ENCODE measurements at regions not wholly inside any gene's neighbourhood (a gene's known extent, or its start where the extent isn't known, plus 50 kb on each side); places are given as distances from the start of the nearest gene placed in this dataset.

DNA sequence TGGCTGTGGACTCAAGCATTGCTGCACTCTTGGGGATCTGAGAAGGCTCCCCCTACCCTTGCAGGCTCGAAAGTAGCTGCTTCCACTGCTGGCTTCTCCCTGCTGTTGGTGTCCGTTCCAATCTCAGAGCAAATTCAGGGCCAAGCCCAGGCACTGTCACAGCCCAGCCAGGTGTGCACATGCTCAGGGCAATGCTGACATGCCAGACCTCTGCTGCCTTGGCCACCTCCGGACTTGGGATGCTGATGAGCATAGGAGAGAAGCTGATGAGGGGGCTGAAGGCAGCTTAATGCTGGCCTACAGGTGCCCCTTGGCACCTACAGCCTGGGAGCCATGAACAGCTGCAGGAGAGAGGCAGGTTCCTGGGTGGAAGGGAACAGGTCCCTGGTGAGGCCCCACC is 273.7 kb upstream of the KCNJ16 start:
- DNase-seq = no peak
- H3K9me3 ChIP-seq (replicated peaks) = no peaks in the 10 kb centered on the region; the same call in 1 of the 2 replicates
- no peaks in the 10 kb centered on the region for H3K36me3 ChIP-seq
- no peaks in the 10 kb centered on the region for H3K27me3 ChIP-seq
- no peaks in the 10 kb centered on the region for H3K4me1 ChIP-seq
- no peak overlapping the region for H3K27ac ChIP-seq
- no peak overlapping the region for H3K4me3 ChIP-seq

DNA sequence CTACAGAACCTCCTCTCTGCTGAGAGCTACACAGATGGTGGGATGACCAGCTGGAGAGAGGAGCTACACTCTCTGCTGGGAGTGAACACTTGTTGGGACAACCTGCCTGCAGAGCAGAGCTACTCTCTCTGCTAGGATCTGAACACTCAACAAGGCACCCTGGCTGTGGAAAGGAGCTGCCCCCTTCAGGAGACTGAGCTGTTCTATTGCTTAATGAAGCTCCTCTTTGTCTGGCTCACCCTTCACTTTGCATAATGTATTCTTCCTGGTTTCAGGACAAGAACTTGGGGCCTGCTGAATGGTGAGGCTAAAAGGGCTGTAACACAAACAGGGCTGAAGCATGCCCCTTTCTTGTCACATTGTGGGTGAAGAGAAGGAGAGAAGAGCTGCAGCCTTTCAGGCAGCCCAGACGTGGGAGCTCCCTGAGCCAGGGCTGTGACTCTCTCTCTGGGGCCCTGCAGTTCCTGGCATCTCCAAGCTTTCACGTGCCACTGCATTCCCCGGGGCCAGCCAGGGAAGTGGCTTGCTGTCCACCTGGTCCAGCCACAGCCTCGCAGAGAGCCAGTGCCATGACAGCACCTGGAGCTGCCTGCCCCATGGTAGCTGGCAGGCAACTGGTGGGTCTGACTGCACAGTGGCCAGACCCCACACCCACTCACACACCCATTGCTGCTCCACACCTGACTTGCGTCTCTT is 272.8 kb upstream of the KCNJ16 start:
- Histone ChIP-seq H3K27ac (no peak overlapping the region), H3K9me3 (replicated peaks) (no peaks in the 10 kb centered on the region; the same call in 1 of the 2 replicates), H3K4me1 (no peaks in the 10 kb centered on the region), H3K27me3 (no peaks in the 10 kb centered on the region), H3K4me3 (no peak overlapping the region), H3K36me3 (no peaks in the 10 kb centered on the region)
- no peak for DNase-seq

DNA sequence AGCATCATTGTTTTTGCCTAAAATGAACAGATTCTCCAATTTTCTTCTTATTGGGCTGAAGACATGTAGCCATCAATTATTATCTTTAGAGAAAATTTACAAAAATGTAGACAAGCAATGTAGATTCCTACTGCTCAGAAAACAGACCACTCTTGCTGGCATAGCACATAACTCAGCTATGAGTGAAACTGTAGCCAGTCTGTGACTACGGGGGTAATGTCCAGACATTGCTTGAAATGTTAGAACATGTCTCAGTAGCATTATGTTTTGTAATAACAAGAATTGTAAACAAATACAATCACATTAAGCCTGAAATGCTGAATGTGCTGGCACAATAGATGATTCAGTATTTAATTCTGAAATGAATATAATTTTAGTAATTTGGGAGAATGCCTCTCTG is 265.7 kb upstream of the KCNJ16 start:
- DNase-seq = no peak
- Histone ChIP-seq H3K27ac (no peak overlapping the region), H3K27me3 (no peaks in the 10 kb centered on the region), H3K9me3 (replicated peaks) (no peaks in the 10 kb centered on the region), H3K4me3 (no peak overlapping the region), H3K36me3 (no peaks in the 10 kb centered on the region), H3K4me1 (no peaks in the 10 kb centered on the region)

DNA sequence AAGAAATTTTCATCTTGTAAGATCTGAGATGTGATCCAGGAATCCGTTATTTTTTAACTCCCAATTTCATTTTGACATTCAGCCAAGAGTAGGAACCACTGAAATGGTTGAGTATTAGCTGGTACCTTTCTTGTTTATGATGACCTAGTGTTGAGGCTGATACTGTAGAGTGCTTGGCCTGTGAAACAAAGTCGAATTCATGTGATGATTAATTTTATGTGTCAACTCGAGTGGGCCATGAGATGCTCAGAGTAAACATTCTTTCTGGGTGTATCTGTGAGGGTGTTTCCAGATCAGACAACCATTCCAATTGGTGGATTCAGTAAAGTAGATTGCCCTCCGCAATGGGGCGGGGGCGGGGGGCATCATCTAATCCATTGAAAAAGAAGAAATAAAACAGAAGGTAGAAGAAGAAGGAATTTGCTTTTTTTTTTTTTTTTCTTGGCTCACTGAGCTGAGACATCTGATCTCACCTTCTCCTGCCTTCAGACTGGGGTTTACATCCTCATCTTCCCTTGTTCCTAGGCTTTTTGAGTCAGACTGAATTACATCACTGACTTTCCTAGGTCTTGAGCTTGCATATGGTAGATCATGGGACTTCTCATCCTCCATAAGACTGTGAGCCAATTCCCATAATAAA is 264.6 kb upstream of the KCNJ16 start:
- Histone ChIP-seq H3K27me3 (no peaks in the 10 kb centered on the region), H3K36me3 (no peaks in the 10 kb centered on the region)
- DNase-seq = no peak

DNA sequence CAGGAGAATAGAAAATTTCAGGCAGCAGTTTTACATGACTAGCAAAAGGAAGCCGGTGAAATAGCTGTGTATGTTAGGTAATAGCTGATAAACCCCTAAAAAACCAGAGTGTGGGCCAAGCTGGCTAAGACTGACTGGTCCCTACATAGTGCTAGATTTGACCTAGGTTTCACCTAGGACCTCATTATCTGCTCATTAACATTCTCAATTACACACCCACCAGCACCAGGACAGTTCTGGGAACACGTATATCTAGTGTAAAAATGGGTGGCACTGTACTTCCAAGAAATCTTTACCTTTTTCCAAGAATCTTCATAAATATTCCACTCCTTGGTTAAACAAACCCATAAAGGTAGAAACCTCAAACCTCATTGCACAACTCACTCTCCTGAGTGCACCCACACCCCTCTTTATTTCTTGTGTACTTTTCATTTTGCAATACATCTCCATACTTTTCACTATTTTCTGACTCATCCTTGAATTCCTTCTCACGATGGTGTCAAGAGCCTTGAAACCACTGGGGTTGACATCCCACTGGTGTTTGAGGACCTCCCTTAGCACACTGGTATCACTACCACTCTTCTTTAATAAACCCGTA is 262.7 kb upstream of the KCNJ16 start:
- Histone ChIP-seq H3K9me3 (replicated peaks) (no peaks in the 10 kb centered on the region), H3K27me3 (no peaks in the 10 kb centered on the region), H3K4me1 (no peaks in the 10 kb centered on the region), H3K36me3 (no peaks in the 10 kb centered on the region), H3K27ac (no peak overlapping the region), H3K4me3 (no peak overlapping the region)
- DNase-seq = no peak

More for the DNA sequence above, 264.6 kb upstream of the KCNJ16 start:
- no peaks in the 10 kb centered on the region for H3K9me3 ChIP-seq (replicated peaks)
- H3K4me1 ChIP-seq = no peaks in the 10 kb centered on the region
- no peak overlapping the region for H3K4me3 ChIP-seq
- no peak overlapping the region for H3K27ac ChIP-seq

DNA sequence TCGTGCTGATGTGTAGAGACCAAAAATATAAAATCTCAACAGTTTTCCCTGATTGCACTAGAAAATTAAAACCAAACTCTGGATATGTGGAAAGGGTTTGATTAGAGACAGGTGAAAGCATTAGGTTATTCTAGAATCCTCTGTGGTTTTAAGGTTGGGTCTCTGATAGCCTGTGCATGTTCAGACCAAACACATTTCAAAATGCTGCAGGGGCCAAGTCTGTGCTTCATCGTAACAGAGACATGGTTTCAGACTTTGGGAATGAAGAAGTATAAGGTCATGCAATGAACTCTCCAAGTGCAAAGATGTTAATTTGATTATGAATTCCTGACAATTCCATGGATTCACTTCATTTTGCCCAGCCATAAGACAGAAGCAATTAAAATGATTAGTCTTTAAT is 261.0 kb upstream of the KCNJ16 start:
- Histone ChIP-seq H3K27me3 (no peaks in the 10 kb centered on the region), H3K4me3 (no peak overlapping the region), H3K4me1 (no peaks in the 10 kb centered on the region), H3K27ac (no peak overlapping the region), H3K36me3 (no peaks in the 10 kb centered on the region), H3K9me3 (replicated peaks) (no peaks in the 10 kb centered on the region)
- no peak for DNase-seq

DNA sequence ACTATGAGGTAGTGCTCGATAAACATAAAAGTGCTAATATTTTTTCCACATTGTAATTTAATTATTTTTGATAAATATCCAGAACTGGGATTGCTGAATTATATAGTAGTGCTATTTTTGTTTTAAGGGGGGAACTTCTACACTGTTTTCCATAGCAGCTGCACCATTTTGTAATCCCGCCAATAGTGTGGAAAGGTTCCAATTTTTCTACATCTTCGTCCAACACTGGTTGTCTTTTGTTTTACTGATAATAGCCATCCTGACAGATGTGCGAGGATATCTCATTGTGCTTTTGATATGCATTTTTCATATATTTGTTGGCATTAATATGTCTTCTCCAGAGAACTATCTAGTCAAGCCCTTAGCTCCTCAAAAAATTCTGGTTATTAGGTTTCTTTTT is 259.6 kb upstream of the KCNJ16 start:
- Histone ChIP-seq H3K27ac (no peak overlapping the region), H3K27me3 (no peaks in the 10 kb centered on the region), H3K4me1 (no peaks in the 10 kb centered on the region), H3K9me3 (replicated peaks) (no peaks in the 10 kb centered on the region), H3K4me3 (no peak overlapping the region), H3K36me3 (no peaks in the 10 kb centered on the region)
- DNase-seq = no peak

DNA sequence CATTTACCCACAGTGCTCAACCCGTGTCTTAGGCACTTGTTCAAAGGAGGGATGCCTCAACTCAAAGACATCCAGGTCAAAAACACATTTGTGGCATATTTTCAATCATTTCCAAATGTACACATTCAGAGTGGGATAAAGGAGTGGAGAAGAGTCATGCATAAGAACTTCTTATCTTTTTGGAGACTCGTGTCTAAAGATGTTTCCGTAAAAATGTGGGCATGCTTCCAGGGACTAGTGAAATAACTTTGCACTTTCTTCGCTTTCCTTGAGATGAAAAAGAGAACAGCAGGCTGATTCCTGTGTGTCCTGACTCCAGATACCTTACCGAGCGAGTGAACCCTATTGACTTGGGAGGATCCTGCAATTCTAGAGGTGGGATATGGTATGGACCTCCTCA is 256.6 kb upstream of the KCNJ16 start:
- H3K27ac ChIP-seq = no peak overlapping the region
- H3K36me3 ChIP-seq = no peaks in the 10 kb centered on the region
- DNase-seq = no peak

DNA sequence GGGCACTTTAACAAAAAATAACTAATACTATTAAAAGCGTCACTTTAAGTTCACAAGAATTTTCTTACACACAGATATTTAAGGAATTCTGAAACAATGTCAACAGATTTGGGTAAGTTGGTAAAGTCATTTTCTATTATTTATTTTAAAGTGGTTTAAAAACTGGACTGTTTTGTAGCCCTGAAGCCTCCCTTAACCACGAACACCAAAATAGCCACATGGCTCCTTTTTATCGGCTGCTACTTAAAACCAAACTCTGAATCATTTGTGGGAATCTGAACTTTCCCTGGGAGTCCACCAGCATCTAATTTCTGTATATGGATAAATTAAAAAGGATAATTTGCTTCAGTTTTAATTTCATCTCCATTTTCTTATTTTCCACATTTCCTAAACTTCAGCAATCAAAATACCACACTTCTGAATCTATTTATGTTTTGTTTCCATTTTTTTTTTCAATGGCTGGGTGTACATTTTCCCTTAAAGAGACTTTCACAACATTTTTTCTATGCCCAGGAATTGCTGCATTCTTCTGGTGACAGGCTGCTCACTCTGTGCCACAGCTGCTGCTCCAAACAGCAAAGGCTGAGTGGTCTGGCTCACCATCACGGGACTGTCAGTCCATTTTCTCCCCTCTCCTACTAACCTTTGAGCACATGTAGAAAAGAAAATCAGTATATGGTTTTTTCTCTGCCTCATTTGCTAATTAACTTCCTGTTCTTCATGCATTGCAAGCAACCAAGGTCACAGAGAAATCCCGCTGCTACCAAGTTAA is 255.5 kb upstream of the KCNJ16 start:
- Histone ChIP-seq H3K27ac (no peak overlapping the region), H3K4me3 (no peak overlapping the region), H3K9me3 (replicated peaks) (no peaks in the 10 kb centered on the region), H3K27me3 (no peaks in the 10 kb centered on the region), H3K36me3 (no peaks in the 10 kb centered on the region), H3K4me1 (no peaks in the 10 kb centered on the region)
- peak in 1 of 2 experiments; percentile 3 for DNase-seq

More for the DNA sequence above, 256.6 kb upstream of the KCNJ16 start:
- no peaks in the 10 kb centered on the region for H3K27me3 ChIP-seq
- no peaks in the 10 kb centered on the region for H3K4me1 ChIP-seq
- no peaks in the 10 kb centered on the region for H3K9me3 ChIP-seq (replicated peaks)
- H3K4me3 ChIP-seq = no peak overlapping the region

DNA sequence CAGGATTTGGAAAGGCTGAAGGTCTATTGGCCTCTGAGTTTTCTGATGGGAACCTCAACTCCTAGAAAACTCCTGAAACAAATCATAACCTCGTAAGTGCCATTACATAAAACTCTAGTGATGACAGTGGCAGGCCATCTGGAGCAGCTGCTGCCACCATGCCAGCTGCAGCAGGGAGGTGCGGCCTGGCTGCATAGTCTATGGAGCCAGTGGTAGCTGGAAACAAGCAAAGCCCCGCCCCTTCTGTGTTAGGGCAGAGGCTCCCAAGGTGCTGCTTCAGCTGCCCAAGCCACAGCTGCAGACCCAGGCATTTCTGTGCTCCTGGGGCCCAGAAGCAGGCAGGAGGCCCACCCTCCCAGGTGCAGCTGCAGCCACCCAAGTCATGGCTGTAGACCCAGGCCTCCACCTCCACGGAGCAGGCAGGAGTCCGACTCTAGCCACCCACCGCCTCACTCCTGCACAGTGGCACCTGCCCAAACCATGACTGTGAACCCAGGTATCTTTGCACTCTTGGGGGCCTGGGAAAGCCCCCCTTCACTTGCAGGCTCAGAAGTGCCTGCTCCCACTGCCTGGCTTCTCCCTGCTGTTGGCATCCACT is 254.1 kb upstream of the KCNJ16 start:
- Histone ChIP-seq H3K4me1 (no peaks in the 10 kb centered on the region), H3K4me3 (no peak overlapping the region), H3K27ac (no peak overlapping the region), H3K36me3 (no peaks in the 10 kb centered on the region), H3K9me3 (replicated peaks) (no peaks in the 10 kb centered on the region), H3K27me3 (no peaks in the 10 kb centered on the region)
- DNase-seq = peak; percentile 38 to 52

DNA sequence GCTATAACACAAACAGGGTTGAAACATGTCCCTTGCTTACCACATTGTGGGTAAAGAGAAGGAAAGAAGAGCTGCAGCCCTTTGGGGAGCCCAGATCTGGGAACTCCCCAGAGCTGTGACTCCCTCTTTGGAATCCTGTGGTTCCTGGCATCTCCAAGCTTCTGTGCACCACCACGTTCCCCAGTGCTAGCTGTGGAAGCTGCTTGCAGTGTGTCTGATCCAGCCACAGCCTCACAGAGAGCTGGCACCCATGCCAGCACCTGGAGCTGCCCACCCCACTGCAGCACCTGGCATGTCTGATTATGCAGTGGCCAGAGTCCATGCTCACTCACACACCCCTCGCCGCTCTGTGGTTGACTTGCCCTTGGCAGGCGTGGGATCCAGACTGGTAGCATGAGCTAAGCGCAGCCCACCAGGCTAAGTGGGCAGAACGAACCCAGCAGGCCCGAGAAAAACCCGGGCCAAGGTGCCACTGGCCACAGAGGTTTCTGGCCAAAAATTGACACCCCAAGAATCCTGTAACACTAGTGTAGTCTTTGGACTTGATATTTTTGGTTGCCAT is 252.6 kb upstream of the KCNJ16 start:
- Histone ChIP-seq H3K27ac (no peak overlapping the region), H3K36me3 (no peaks in the 10 kb centered on the region), H3K4me1 (no peaks in the 10 kb centered on the region), H3K27me3 (no peaks in the 10 kb centered on the region), H3K4me3 (no peak overlapping the region), H3K9me3 (replicated peaks) (no peaks in the 10 kb centered on the region)
- no peak for DNase-seq

DNA sequence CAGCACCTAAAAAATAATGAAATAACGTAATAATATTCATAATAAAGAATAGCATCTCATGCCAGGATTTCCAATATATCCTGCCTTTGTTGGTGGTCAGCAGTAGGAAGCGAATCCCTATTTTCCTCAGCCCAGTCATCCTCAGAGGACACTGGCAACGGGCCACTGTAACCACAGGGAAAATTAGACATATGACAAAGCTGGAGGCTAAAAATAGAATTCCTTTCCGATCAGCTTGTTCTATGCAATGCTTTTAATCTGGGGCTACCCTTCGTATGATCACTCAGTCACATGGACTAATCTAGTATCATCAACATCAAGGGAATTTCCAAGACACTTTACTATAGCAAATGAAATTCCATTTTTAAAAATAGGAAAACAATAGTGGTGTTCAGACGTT is 246.9 kb upstream of the KCNJ16 start:
- Histone ChIP-seq H3K27ac (no peak overlapping the region), H3K9me3 (replicated peaks) (no peaks in the 10 kb centered on the region), H3K36me3 (no peaks in the 10 kb centered on the region), H3K4me3 (no peak overlapping the region), H3K4me1 (no peaks in the 10 kb centered on the region), H3K27me3 (no peaks in the 10 kb centered on the region)
- DNase-seq = peak in 1 of 2 experiments; percentile 5

DNA sequence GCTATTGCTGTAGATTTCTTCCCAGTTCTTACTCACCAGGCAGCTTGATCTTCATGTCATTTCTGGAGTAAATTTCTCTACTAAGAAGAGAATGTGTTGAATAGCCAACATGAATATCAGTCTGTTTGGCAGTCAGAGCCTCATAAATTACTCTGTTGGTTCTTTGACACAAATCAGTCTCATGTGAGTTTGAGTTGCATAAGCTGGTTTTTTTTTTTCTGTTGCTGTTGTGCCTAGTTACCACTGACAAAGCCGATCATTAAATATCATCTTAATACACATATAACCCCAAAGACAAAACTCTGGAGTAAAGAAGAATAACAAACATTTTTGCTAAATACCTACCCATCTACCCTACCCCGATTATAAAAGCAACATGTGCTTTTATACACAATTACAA is 240.5 kb upstream of the KCNJ16 start:
- H3K9me3 ChIP-seq (replicated peaks) = no peaks in the 10 kb centered on the region
- no peak for DNase-seq

DNA sequence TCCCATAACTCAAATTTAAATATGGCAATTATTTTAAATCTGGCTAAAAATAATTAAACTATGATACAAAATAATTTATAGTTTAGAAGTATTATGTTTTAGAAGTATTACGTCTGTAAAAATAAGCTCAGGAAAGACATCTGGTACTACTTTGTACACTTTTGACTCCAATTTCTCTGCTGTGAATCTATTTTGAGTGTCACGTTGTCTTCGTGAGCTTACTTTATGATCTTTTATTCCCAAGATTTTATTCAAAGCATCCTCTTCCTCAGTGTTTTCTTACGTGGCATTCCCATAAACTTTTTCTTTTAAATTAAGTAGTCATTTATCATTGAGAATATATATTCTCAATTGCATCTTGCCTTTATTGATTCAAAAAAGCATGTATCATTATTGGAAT is 223.3 kb upstream of the KCNJ16 start:
- Histone ChIP-seq H3K27me3 (no peaks in the 10 kb centered on the region), H3K4me3 (no peak overlapping the region), H3K36me3 (no peaks in the 10 kb centered on the region), H3K27ac (no peak overlapping the region), H3K9me3 (replicated peaks) (no peaks in the 10 kb centered on the region), H3K4me1 (no peaks in the 10 kb centered on the region)
- no peak for DNase-seq

More for the DNA sequence above, 240.5 kb upstream of the KCNJ16 start:
- no peaks in the 10 kb centered on the region for H3K36me3 ChIP-seq
- no peak overlapping the region for H3K4me3 ChIP-seq
- H3K27me3 ChIP-seq = no peaks in the 10 kb centered on the region; the same call in 1 of the 2 replicates
- H3K4me1 ChIP-seq = no peaks in the 10 kb centered on the region
- H3K27ac ChIP-seq = no peak overlapping the region

Data from SJCRH30 (cell line).